ENCODE measurements at regions not wholly inside any gene's neighbourhood (a gene's known extent, or its start where the extent isn't known, plus 50 kb on each side); places are given as distances from the start of the nearest gene placed in this dataset.

GRCh38 chr16:50881331-50881830 lies 139.5 kb downstream of the CYLD start:
- intact Hi-C loops (cut with DNase I; ENCODE audit: low total_unique reads) (no loop called here), in situ Hi-C loops (cut with MboI; ENCODE audit: low pct_ligation_motif_present in 1 of 4, low pct_unique_long_range_greater_than_20kb in 1 of 4, low sequenced_read_pairs in 3 of 4) (no loop called here)
- no peak overlapping the region for H3K27ac ChIP-seq
- H3K9me3 ChIP-seq = no peaks in the 10 kb centered on the region
- TF ChIP-seq CTCF (IDR thresholded peaks at IDR 0.05) (no peak), POLR2AphosphoS5 (IDR thresholded peaks at IDR 0.05) (no peak), EP300 (IDR thresholded peaks at IDR 0.05; ENCODE audit: low read depth) (no peak), POLR2A (IDR thresholded peaks at IDR 0.05) (no peak)
- 63 to 65% methylated on average over 6 to 7 of the region's 7 CpGs for WGBS, 2 donors (ENCODE audit: low coverage in 1 of 2)
- H3K4me1 ChIP-seq = no peaks in the 10 kb centered on the region
- H3K36me3 ChIP-seq = no peaks in the 10 kb centered on the region
- H3K4me3 ChIP-seq = no peak overlapping the region
- DNase-seq = no peak
- H3K27me3 ChIP-seq = no peaks in the 10 kb centered on the region

GRCh38 chr16:50880926-50881325 lies 139.0 kb downstream of the CYLD start:
- in situ Hi-C loops (cut with MboI; ENCODE audit: low pct_ligation_motif_present in 1 of 4, low pct_unique_long_range_greater_than_20kb in 1 of 4, low sequenced_read_pairs in 3 of 4) = no loop called here
- Histone ChIP-seq H3K27ac (no peak overlapping the region), H3K27me3 (no peaks in the 10 kb centered on the region), H3K4me1 (no peaks in the 10 kb centered on the region), H3K9me3 (no peaks in the 10 kb centered on the region), H3K36me3 (no peaks in the 10 kb centered on the region), H3K4me3 (no peak overlapping the region)
- intact Hi-C loops (cut with DNase I; ENCODE audit: low total_unique reads) = no loop called here
- no peak for DNase-seq
- WGBS, 2 donors (ENCODE audit: low coverage in 1 of 2) = 87% methylated on average over 3 of the region's 3 CpGs; no CpG with 5 or more reads in 1 of the 2 donors
- TF ChIP-seq EP300 (IDR thresholded peaks at IDR 0.05; ENCODE audit: low read depth) (no peak), POLR2A (IDR thresholded peaks at IDR 0.05) (no peak), POLR2AphosphoS5 (IDR thresholded peaks at IDR 0.05) (no peak), CTCF (IDR thresholded peaks at IDR 0.05) (no peak)

GRCh38 chr16:50879873-50880695 lies 138.2 kb downstream of the CYLD start:
- no peak for DNase-seq
- WGBS, 2 donors (ENCODE audit: low coverage in 1 of 2) = 17 to 34% methylated on average over 1 to 21 of the region's 24 CpGs
- Histone ChIP-seq H3K27me3 (no peaks in the 10 kb centered on the region), H3K4me3 (no peak overlapping the region), H3K4me1 (no peaks in the 10 kb centered on the region), H3K9me3 (no peaks in the 10 kb centered on the region), H3K27ac (no peak overlapping the region), H3K36me3 (no peaks in the 10 kb centered on the region)
- in situ Hi-C loops (cut with MboI; ENCODE audit: low pct_ligation_motif_present in 1 of 4, low pct_unique_long_range_greater_than_20kb in 1 of 4, low sequenced_read_pairs in 3 of 4) = no loop called here
- TF ChIP-seq POLR2AphosphoS5 (IDR thresholded peaks at IDR 0.05) = no peak
- TF ChIP-seq CTCF (IDR thresholded peaks at IDR 0.05) = no peak
- TF ChIP-seq POLR2A (IDR thresholded peaks at IDR 0.05) = no peak
- TF ChIP-seq EP300 (IDR thresholded peaks at IDR 0.05; ENCODE audit: low read depth) = no peak
- intact Hi-C loops (cut with DNase I; ENCODE audit: low total_unique reads) = no loop called here

- Histone ChIP-seq H3K4me3 (no peak overlapping the region), H3K9me3 (no peaks in the 10 kb centered on the region), H3K27ac (no peak overlapping the region), H3K27me3 (no peaks in the 10 kb centered on the region), H3K4me1 (no peaks in the 10 kb centered on the region), H3K36me3 (no peaks in the 10 kb centered on the region)
- intact Hi-C loops (cut with DNase I; ENCODE audit: low total_unique reads) = no loop called here
- DNase-seq = no peak
- in situ Hi-C loops (cut with MboI; ENCODE audit: low pct_ligation_motif_present in 1 of 4, low pct_unique_long_range_greater_than_20kb in 1 of 4, low sequenced_read_pairs in 3 of 4) = no loop called here
- no peak for TF ChIP-seq POLR2A (IDR thresholded peaks at IDR 0.05)
- no peak for TF ChIP-seq EP300 (IDR thresholded peaks at IDR 0.05; ENCODE audit: low read depth)
- TF ChIP-seq POLR2AphosphoS5 (IDR thresholded peaks at IDR 0.05) = no peak
- no peak for TF ChIP-seq CTCF (IDR thresholded peaks at IDR 0.05)
- WGBS, 2 donors (ENCODE audit: low coverage in 1 of 2) = 55 to 84% methylated on average over 4 to 15 of the region's 15 CpGs
Observed at GRCh38 chr16:50878966-50879615, 137.2 kb downstream of the CYLD start.
